GM18907 (cell line): ENCODE measurements at regions not wholly inside any gene's neighbourhood (a gene's known extent, or its start where the extent isn't known, plus 50 kb on each side); places are given as distances from the start of the nearest gene placed in this dataset.
"Not testable (repeated sequence)": the region's sequence is repeated elsewhere in the genome, so short reads cannot be mapped to it uniquely, and the experiment has no call there.

ENCODE experiments used
- ATAC-seq: cut with Tn5 transposase; IDR thresholded peaks from one replicate; pipeline ENCODE4 v1.9.1; 2021; ENCODE audit warnings: mild to moderate bottlenecking, moderate library complexity; ENCODE audit not compliant: unreplicated experiment

DNA sequence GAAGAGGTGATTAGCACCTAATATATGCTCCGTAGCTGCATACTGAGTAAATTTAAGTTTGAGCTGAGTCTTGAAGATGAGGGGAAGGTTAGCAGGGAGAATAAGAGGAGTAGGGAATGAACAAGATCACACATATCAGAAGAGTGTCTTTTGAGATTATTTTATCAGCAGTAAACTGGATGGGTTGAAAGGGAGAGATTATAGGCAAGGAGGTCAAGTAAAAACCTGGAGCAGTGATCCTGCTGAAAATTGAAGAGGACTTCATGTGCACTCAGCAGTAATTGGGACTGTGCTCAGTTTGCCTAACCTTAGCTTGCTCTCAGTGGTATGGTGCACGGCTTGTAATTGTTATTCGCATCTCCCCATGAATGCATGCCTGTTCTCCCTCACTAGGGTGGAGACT is 79.5 kb upstream of the PICALM start:
- no peak for ATAC-seq

DNA sequence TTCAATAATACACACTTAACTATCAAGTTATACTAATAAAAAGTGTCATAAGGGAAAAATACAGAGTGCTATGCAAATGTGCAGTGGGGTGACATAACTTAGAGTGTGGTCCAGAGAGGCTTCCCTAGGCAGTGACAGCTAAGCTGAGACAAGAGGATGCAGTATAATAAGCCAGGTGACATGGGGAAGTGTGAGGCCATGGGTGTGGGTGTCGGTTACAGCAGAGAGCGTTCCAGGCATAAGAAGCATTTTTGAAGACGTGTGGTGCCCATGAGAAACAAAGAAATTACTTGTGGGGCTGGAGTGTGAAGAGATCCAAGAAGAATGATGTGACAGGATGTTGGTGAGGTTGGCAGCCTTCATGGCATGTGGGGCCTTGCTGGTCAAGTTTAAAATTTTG is 78.1 kb upstream of the PICALM start:
- no peak for ATAC-seq

DNA sequence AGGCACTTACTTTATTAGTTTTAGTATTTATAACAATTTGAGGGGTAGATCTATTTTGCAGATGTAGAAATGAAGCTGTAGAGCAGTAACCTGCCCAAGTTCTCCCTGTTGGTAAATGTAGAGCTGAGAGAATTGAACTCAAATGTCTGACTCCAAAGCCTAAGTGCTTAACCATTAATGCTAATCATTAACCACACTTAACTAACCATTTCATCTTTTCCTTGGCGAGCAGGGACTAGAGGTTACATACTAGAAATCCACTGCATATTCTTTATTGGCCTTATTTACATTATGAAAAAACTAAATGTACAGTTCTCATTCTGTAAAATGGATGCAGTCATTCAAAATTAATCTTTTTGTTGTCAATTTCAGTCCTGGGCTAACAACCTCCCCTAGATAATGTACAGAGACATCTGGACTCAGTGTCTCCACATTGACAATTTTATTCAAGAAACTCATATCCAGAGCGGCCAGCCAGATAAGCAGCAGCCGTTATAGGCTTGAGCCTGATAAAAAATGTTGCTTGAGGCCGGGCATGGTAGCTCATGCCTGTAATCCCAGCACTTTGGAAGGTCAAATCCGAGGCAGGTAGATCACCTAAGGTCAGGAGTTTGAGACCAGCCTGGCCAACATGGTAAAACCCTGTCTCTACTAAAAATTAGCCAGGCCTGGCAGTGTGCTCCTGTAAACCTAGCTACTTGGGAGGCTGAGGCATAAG is 76.7 kb upstream of the PICALM start:
- ATAC-seq, result peak; percentile 51

DNA sequence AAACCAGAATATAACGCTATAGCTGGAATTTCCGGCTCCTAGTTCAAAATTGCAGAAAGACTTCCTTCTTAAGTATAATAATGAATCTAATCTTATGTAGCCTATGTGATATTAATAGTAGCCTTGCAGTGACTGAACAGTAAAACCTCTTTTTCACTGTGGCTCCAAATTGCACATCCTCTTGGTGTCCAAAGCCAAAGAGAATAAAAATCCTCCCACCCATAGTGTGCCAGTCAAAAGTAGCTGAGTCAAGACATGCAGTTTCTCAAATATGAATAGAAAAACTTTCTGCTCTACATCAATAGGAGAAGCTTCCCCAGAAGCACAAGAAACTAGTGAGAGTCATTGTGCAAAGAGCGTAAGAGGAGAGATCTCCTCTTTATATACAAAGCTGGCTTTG is 76.0 kb upstream of the PICALM start:
- ATAC-seq, result no peak

DNA sequence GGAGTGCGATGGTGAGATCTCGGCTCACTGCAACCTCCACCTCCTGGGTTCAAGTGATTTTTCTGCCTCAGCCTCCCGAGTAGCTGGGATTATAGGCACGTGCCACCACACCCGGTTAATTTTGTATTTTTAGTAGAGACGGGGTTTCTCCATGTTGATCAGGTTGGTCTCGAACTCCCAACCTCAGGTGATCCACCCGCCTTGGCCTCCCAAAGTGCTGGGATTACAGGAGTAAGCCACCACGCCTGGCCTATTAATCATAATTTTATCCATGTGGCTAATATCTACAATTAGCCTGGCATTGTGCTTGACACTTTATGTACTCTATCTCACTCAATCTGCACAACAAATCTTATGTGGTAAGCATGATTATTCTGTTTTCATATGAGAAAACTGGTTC is 75.2 kb upstream of the PICALM start:
- not testable (repeated sequence) for ATAC-seq

DNA sequence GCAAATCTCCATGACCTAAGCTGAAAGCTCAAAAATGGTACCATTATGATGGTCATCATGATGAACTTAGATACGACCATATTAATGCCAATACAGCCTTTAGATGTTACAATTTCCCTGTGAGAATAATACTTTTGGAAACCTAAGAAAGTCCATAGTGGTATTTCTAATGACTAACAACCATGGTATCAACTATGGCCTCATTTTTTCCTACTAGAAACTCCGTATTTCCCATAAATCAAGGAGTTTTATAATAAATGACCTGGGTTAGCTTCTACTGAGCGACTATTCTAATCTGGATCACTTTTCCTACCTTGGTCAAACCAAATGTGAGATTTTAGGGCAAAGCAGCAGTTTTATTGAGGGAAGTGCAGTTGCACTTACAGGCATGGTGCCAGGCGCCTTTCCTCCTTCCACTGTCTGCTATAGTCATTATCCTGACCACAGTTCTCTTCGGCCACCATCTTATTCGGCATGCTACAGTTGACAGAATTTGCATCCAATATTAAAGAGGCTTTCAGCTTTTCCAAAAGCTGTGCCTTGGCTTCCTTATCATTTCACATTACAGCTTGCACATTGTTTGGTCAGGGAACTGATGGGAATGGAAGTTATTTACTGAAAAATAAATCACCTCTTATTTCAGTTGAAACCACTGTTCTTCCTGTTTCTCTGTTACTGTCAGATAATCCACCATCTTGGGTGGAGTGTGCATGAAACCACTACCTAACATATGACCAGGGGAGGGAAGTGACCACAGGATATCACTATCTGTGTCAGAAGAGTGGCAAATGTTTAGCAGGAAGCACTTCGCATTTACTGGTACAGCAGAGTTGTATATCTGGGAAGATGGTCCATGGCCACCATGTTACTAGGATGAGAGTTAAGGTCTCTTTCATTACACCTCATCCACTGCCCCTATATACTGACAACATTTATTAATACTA is 74.5 kb upstream of the PICALM start:
- ATAC-seq, result peak; percentile 53

DNA sequence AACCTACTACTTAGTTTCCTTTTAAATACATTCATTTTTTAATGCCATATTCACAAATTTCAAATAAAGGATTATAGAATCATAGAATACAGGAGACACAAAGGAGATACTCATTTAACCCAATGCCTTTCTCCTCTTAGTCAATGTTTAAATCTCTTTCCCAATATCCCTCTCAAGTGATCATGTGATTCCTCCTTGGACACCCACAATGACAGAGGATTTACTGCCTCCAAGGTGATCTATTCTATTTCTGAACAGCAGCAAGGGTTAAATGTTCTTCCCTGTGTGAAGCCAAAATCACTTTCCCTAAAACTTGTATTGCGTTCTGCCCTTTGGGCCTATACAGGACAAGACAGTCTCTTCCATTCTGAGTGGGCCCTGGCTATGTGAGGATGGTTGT is 73.3 kb upstream of the PICALM start:
- ATAC-seq, result no peak

DNA sequence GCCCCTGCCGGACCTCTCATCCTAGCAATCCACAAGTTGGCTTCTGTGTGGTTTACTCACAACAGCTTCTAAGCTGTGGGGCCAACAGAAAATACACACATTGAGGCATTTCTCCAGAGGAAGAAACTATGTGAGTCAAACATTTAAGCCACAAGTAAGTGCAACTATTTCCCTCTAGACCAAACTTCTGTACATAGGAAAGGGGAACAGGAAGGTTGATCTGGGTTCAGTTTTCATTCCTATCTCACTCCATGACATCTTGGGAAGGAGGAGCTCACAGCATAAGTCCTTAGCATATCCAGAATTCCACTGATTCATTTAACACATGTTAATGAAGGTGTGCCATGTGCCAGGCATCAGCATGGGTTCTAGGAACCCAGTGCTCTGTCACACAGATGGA is 72.8 kb upstream of the PICALM start:
- no peak for ATAC-seq

DNA sequence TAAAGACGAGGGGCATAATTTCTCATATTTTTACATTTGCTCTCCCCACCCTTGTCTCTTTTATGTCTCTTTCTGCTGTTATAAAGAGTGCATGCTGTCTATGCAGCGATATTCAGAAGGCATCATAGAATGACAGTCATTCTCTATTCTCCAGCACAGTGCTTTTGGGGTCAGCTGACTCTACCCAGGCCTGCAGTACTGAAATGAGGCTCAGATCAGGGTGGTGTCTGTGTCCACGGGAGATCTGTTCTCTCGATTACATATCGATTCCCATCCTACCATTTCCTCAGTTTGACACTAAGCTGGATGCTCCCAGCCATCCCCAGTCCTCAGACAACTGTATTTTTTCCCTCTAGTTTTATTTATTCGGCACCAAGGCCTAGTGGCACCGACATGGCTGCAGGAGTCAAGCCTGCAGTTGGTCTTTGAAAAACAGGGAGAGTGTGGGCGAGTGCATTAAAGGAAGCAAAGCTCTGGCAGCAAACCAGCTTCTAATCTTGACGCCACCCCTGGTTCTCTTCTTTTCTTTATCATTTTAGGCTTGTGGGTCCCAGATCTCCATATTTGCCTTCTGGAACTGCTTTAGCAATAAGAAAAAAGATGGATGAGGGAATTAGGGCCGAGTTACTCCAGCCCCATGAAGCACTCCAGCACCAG is 71.6 kb upstream of the PICALM start:
- no peak for ATAC-seq

DNA sequence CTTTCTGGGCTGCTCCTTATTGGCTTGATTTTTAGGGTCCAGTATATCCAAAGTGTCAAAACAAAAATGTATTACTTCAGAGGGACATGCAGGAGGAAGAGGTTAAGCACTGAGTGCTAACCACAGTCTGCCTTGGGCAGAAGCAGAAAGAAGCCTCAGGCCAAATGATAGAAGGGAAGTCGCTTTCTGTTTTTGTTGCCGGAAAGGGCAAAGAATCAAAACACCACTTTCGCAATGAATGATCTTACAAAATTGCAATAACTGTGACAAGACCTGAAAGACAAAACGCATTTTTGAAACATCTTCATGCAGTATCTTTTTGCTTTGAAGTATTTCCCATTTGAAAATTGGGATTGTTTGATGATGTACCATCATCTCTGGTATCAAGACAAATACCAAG is 70.1 kb upstream of the PICALM start:
- peak; percentile 88 for ATAC-seq

DNA sequence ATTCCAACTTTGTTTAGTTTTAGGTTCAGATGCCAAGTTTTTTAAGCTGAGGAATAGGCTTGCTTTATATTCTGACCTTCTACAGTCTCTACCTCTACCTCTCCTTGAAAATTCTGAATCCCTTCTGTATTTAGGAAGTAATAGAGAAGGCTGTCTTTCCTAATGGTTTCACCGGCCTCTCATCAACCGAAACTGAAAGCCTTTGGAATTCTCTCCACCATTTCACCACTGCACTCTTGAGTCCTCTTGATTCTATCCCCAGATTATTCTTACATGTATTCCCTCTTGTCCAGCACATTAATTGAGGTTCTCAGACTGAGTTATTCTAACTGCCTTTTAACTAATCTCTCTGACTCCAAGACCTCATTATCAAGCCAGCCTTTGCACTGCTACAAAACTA is 67.7 kb upstream of the PICALM start:
- ATAC-seq, result no peak

DNA sequence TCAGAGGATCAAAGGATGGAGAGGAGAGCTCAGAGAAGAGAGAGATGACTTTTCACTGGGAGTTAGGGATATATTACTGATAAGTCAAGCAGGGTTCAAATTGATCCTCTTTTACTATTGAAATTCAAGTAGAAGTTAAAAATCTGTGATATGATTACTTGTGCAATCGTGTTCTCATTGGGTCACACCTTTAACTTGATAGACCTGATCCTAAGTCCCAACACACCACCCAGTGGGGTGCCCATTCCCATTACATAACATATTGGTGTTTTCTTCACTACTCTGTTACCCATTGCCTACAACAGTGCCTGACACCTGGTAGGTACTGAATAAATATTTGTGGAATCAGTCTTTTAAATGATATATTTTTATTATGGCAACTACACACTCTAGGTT is 66.4 kb upstream of the PICALM start:
- ATAC-seq, result no peak

DNA sequence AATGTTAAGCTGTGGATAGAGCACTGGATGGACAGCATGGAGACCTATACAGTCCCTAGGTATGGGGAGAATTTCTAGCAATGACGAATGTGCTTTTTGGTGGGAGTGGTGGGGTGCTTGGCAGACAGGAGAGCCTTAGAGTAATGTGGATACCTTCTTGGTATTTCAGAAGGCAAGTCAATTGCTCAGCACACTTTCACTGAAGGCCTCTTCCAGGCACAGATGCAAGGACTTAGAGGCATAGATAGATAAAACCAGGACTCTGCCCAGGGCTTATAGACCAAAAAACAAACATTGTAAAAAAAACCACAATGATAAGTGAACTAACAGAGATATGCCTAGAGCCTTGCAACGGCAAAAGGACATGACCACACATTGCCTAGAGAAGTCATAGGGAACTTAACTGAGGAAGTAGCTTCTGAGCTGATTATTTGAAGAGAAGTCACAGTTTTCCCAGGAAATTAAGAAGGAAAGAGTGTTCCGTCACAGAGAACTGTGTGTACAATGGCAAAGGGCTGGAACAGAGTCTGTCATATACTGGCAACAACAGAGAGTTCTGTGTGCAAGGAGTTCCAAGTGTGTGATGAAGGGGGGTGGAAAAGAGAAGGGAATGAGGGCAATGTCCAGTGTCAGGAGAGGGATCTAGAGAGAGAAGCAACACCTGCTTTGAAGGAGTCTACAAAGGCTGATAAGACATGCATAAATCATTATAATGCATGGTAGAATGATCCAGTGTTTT is 65.9 kb upstream of the PICALM start:
- no peak for ATAC-seq

DNA sequence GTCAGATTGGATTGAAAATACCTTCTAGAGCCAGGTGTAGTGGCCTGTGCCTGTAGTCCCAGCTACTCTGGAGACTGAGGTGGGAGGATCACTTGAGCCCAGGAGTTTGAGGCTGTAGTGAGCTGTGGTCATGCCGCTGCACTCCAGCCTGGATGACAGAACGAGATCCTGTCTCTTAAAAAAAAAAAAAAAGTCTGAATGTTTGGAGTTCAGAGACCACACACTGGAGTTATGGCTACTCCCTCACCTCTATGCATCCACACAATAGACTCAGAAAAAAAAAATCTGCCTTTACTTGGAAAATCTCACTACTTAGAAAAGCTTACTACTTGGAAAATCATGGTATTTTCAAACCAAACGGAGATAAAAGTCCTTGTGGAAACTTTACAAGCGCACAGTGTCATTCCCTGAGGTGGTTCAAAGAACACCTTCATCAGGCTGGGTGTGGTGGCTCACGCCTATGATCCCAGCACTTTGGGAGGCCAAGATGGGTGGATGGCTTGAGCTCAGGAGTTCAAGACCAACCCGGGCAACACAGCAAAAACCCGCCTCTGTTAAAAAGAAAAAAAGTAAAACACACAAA is 63.9 kb upstream of the PICALM start:
- no peak for ATAC-seq

DNA sequence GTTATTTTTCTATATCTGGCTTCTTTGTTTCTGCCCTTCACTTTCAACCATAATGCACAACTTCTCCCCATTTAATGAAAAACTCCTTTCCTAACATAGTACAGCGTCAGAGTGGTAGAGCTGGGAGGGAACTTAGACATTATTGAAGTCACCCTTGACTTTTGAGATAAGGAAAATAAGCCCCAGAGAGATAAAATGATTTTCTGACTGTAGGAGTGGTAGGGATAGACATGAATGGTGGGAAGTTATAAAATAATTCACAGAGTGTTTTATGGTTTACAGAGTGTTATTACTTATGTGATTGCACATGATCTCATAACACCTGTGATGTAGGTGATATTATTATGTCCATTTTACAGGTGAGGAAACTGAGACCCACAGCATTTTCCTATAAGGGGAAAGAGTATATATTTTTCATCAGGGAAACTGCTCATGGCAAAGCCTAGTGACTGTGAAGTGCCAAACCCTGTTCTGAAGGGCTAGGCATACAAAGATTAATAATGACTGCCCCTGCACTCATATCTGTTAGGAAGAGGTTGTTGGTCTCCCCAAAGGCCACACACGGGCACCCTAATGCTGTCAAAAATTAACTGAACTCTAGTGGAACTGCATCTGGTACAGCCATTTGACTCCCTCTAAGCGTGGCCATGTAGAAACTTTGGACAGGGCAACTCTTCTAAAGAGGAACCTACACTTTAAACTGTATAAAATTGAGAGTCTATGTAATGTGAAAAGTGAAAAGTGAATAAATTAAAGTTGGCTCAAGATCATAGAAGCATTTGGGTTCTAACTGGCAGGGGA is 61.1 kb upstream of the PICALM start:
- peak; percentile 84 for ATAC-seq

DNA sequence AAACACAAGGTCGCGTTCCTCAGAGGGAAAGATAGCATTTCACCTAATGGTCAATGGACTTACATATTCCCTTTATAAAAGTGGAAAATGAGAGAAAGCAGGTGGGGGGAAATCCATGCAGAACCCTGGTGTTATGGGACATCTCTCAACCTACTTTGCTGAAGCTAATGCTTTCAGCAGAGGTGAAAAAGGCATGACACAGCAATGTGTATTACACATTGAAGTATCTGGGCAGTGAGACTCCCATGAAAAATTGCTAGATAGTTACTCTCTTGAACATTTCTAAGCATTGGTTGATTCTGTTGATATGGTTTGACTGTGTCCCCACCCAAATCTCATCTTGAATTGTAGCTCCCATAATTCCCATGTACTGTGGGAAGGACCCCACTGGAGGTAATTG is 60.0 kb upstream of the PICALM start:
- ATAC-seq, result no peak

DNA sequence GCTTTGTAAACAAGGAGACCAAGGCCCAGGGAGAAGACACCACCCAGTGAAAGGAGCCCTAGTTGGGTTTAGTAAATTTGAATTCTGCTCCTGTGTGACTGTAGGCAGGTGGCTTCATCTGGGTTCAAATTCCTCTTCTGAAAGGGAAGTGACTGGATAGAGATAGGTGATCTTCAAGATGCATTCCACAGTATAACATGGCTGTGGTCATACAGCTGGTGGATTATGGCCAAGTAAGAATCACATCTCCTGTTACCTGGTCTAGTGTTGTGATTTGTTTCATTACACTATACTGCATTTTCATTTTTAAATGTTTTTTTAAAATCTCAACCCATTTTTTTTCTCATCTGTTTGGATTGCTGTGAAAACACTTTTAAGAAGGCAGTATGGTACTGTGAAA is 58.0 kb upstream of the PICALM start:
- ATAC-seq, result no peak

DNA sequence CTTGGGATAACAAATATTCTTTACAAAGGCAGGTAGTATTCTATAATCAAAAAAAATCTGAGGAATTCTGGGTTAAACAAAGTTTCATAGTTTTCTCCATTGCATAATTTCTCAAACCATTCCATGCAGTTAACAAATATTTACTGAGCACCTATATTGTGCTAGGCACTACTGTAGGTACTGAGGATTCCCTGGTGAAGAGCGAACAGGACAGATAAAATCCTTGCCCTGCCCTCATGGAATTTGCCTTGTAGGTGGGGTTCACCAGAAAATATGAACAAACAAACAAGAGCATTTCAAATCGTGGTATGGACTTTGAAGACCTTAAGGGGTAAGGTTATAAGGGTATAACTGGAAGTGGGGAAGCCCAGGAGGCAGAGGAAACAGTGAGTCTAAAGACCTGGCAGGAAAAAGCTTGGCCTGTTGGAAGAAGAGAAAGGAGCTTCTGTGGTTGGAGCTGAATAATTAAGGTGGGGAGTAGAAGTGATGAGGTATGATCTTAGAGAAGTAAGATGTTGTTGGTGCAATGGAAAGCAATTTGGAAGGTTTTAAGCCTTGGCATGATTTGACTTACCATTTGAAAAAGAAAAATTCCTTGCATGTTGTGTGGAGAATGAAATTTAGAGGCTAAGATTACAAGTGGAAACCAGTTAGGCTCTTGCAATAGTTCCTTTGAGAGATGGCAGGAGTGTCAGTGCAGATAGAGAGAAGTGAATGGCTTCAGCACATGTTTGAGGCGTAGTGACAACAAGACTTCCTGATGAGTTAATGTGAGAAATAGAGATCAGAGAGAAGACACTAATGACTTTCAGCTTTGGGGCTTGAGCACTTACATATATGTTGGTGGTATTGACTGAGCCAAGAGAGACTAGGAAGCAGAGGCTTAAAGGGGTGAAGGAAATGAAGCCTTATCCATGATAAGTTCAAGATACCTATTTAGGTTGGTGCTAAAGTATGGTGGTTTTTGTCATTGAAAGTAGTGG is 55.7 kb upstream of the PICALM start:
- ATAC-seq, result peak; percentile 56

DNA sequence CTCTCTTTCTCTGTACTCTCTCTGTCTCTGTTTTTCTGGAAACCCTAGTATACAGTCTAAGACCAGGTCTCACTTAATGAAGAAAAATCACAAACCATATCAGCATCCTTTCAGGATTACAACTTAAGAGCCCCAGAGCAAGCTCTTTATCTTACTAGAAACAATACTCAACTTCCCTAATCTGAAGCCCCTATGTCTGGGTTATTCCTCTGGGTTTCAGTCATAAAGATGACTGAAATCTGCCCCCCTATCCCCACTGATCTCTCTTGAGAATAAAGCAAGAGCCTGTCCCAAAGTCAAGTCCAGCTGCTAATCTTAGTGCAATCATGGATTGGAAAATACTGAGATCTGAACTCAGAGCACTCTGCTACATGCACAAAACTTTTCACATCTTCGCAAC is 53.9 kb upstream of the PICALM start:
- no peak for ATAC-seq
